ENCODE measurements at regions not wholly inside any gene's neighbourhood (a gene's known extent, or its start where the extent isn't known, plus 50 kb on each side); places are given as distances from the start of the nearest gene placed in this dataset.

DNA sequence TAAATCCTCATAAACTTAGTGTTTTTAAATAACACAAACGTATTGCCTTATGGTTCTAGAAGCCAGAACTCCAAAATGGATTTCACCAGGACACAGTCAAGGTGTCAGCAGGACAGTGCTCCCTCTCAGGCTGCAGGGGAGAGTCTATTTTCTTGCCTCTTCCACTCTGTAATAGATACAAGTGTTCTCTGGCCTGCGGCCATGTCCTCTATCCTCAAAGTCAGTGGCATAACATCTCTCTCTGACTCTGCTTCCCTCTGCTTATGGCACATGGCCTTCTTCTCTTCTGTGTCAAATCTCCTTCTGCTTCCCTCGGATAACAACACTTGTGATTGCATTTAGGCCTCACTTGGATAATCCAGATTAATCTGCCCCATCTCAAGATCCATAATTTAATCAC lies 129.4 kb upstream of the OR13F1 start:
- TF ChIP-seq, protein P1, sequence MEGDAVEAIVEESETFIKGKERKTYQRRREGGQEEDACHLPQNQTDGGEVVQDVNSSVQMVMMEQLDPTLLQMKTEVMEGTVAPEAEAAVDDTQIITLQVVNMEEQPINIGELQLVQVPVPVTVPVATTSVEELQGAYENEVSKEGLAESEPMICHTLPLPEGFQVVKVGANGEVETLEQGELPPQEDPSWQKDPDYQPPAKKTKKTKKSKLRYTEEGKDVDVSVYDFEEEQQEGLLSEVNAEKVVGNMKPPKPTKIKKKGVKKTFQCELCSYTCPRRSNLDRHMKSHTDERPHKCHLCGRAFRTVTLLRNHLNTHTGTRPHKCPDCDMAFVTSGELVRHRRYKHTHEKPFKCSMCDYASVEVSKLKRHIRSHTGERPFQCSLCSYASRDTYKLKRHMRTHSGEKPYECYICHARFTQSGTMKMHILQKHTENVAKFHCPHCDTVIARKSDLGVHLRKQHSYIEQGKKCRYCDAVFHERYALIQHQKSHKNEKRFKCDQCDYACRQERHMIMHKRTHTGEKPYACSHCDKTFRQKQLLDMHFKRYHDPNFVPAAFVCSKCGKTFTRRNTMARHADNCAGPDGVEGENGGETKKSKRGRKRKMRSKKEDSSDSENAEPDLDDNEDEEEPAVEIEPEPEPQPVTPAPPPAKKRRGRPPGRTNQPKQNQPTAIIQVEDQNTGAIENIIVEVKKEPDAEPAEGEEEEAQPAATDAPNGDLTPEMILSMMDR (IDR thresholded peaks at IDR 0.05): no peak
- TF ChIP-seq POLR2A (IDR thresholded peaks at IDR 0.05): no peak

All from esophagus squamous epithelium (tissue), 4 donors.